NCI-H345 (cell line): ENCODE measurements at regions not wholly inside any gene's neighbourhood (a gene's known extent, or its start where the extent isn't known, plus 50 kb on each side); places are given as distances from the start of the nearest gene placed in this dataset.

ENCODE experiments used
- DNase-seq: peaks from one replicate; lab custom pipeline; 2025; lab: John Stamatoyannopoulos, UW

GRCh38 chr5:31098811-31099210 is 94.7 kb upstream of the CDH6 start:
- DNase-seq = no peak

GRCh38 chr5:31097851-31098250 is 95.6 kb upstream of the CDH6 start:
- no peak for DNase-seq

GRCh38 chr5:31096238-31096865 is 97.1 kb upstream of the CDH6 start:
- DNase-seq = no peak

- DNase-seq = no peak
These were observed 97.7 kb upstream of the CDH6 start for GRCh38 chr5:31095796-31096195.

- DNase-seq = no peak
These were observed 102.0 kb upstream of the CDH6 start for GRCh38 chr5:31091501-31091900.

GRCh38 chr5:31090467-31090866 is 103.0 kb upstream of the CDH6 start:
- no peak for DNase-seq

- no peak for DNase-seq
These were observed 106.6 kb upstream of the CDH6 start for GRCh38 chr5:31086839-31087415.

GRCh38 chr5:31084871-31085270 is 108.6 kb upstream of the CDH6 start:
- no peak for DNase-seq

- DNase-seq = no peak
These were observed 110.1 kb upstream of the CDH6 start for GRCh38 chr5:31083364-31083763.

GRCh38 chr5:31079668-31080067 is 113.8 kb upstream of the CDH6 start:
- DNase-seq = no peak

GRCh38 chr5:31078956-31079355 is 114.5 kb upstream of the CDH6 start:
- no peak for DNase-seq

GRCh38 chr5:31075981-31076380 is 117.5 kb upstream of the CDH6 start:
- no peak for DNase-seq

GRCh38 chr5:31068287-31068686 is 125.2 kb upstream of the CDH6 start:
- no peak for DNase-seq

- no peak for DNase-seq
These were observed 126.7 kb upstream of the CDH6 start for GRCh38 chr5:31066655-31067328.

- DNase-seq = no peak
These were observed 129.3 kb upstream of the CDH6 start for GRCh38 chr5:31064215-31064614.

GRCh38 chr5:31062902-31063580 is 130.4 kb upstream of the CDH6 start:
- no peak for DNase-seq

- no peak for DNase-seq
These were observed 133.6 kb upstream of the CDH6 start for GRCh38 chr5:31059889-31060288.

- no peak for DNase-seq
These were observed 139.0 kb upstream of the CDH6 start for GRCh38 chr5:31054453-31054852.

GRCh38 chr5:31052937-31053658 is 140.4 kb upstream of the CDH6 start:
- DNase-seq = peak; percentile 7

- no peak for DNase-seq
These were observed 142.2 kb upstream of the CDH6 start for GRCh38 chr5:31051316-31051715.

- peak; percentile 66 for DNase-seq
These were observed 143.4 kb upstream of the CDH6 start for GRCh38 chr5:31049936-31050704.

- peak; percentile 20 for DNase-seq
These were observed 144.0 kb upstream of the CDH6 start for GRCh38 chr5:31049461-31049860.
